GM12873 (cell line): ENCODE measurements at regions not wholly inside any gene's neighbourhood (a gene's known extent, or its start where the extent isn't known, plus 50 kb on each side); places are given as distances from the start of the nearest gene placed in this dataset.

ENCODE experiments used
- TF ChIP-seq, protein P1 (sequence below): IDR thresholded peaks from 2 replicates; pipeline ENCODE4 v1.5.1; 2012; ENCODE audit warnings: low read depth, mild to moderate bottlenecking, moderate library complexity, low read length, control low read depth; ENCODE audit not compliant: insufficient read depth; ENCODE audit errors: missing control alignments

DNA sequence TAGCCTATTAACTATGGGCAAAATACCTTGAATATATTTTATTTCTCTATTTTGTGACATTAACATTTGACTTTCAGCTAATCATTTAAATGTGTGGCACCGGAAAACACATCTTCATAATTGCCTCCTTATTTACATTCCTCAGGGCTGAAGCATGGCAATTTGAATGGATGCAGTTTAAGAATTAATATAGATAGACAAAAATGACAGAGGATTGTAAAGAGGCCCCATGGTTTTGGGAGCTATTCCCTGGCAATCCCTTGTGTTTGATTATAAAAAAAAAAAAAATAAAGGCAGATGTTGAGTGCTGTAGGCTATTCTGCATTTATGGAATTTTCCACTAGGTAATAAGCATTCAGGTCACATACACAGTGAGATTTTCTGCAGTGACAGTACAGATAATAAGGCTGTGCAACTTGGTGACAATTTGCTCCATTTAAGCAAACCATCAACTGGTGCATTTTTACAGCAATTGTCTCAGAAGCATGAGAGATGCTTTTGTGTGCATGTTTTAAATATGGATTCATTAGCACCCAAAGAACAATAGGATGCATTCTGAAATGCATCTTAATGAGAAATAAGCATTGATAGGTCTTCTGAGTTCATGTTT is 123.2 kb upstream of the SLC38A4 start:
- TF ChIP-seq, protein P1, sequence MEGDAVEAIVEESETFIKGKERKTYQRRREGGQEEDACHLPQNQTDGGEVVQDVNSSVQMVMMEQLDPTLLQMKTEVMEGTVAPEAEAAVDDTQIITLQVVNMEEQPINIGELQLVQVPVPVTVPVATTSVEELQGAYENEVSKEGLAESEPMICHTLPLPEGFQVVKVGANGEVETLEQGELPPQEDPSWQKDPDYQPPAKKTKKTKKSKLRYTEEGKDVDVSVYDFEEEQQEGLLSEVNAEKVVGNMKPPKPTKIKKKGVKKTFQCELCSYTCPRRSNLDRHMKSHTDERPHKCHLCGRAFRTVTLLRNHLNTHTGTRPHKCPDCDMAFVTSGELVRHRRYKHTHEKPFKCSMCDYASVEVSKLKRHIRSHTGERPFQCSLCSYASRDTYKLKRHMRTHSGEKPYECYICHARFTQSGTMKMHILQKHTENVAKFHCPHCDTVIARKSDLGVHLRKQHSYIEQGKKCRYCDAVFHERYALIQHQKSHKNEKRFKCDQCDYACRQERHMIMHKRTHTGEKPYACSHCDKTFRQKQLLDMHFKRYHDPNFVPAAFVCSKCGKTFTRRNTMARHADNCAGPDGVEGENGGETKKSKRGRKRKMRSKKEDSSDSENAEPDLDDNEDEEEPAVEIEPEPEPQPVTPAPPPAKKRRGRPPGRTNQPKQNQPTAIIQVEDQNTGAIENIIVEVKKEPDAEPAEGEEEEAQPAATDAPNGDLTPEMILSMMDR, result no peak

DNA sequence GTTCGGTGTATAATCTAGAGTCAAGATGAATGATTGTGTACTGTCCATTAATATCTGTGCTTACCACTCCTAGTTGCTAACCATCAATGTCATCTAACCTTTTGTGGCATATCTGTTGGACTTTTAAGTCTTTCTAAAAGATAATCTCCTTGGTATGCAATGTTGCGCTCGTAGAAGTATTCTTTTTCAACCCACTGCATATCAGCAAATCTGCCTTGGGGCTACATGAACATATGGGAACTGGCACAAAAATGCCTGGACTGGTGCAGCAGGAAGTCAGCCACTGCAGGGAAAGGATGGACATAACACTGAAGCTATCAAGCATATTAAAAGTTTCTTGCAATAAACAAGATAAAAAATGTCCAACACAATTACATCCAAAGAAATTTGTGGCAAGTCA is 124.3 kb upstream of the SLC38A4 start:
- TF ChIP-seq, protein P1, result no peak

DNA sequence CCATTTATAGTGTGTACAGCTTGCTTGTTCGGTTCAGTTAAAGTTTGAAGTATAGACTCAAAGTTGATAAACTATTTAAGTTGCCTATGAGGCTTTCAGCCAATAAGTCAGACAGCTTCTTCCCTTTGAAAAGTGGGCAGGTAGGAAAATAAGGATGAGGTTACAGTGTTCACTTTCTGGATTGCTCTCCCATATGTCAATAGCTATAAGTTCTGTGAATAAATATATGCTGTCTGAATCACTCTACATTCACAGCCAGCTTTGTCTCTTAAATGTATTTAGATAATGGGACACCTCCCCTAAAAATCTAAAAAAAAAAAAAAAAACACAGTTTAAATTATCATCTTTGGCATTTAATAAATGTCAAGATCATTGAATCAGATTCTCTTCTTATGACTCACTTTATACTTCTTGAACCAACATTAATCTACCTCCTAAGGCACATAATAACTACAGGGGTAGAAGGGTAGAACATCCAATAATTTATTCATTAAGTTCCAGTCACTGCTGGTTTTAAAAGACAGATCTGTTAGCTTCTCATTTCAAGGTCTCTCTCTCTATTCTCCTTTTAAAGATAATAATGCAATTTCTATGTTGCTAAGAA is 126.4 kb upstream of the PCED1B start:
- TF ChIP-seq, protein P1, result no peak

DNA sequence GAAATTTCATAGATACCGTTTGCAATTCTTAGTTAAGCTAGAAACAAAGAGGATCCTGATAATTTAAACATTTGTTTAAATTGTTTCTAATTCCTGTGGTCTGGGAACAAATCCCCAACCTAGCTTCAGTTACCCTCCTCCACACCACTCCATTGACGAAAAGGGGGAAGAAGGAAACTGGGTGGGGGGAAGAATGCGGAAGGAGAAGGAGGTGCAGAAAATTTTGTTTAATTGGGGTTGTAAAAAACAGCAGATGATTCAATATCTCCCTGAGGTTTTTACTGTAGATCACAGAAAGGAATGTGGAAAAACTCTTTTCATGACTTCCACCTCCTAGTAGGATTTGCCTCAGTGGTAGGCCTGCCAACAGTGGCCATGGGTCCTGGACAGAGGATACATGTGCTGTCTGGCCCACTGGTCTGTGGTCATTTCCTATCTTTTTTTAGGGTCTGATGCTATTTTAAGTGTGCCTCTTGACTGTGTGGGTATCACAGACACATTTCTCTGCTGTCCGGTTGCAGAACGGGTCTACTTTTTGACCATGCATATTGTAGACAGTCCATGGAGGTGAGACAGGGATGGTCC is 122.9 kb upstream of the PCED1B start:
- TF ChIP-seq, protein P1, result no peak

DNA sequence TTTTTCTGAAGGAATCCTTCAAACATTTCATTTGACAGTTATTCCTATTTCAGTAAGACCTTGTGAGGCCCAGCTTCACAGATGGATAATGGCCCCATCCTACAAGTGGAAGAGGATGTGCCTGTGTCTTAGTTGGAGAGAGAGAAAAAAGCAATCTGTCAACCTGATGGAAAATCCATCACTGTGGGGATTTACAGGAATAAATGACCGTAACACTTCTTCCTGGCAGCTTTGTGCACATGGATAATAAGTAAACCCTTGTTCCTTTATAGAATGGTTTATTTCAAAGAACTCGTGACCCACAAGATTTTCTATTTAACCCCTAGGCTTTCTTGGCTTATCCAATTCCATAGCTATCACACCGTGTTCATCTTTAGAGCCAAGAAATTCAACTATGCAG is 121.4 kb upstream of the PCED1B start:
- TF ChIP-seq, protein P1, result no peak

DNA sequence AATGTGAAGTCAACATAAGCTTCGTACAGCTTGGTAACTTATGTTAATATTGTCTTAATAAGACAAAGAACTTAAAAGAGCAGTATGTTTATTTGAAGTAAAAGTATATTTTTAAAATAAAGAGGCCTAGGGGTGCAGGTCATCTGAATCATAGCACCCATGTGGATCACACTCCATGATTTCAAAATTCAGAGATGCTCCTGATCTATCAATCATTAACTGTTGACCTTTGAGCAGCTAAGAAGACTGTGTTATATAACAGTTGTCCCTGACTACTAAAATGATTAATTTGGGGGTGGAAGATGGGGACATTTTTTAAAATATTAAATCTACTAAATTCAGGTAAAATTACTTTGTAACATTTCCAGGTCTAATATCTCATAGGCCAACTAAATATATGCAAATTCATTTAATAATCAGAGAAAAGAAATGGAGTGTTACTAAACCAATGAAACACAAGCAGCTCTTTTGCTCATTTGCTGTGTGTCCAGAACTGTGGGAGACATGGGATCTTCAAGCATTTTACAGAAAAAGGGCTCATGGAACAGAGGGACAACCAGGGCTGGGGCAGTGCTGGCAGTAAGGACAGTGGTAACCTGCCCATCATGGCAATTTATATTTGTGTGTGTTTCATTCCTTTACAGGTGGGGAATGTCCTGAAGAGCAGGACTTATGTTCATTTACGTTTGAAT is 120.7 kb upstream of the PCED1B start:
- TF ChIP-seq, protein P1, result no peak

DNA sequence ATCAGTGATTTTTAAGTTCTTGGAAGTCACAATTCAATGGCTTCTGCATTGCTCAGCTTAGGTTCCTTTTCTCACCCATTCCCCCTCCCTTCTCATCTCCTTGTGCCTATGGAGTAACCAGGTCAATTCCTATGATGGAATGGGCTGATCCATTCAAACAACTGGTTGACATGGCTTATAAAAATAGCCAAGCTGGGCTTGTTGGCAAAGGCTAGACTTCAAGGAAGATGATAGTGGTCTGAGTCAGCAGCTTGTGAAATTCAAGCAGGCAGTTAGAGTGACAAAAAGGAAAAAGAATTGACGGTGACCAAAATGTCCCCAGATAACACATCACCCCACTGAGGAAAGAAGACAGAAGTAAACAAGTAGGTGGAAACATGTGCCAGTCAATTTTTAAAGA is 119.9 kb upstream of the PCED1B start:
- TF ChIP-seq, protein P1, result no peak
